GM21447 (cell line): ENCODE measurements at regions not wholly inside any gene's neighbourhood (a gene's known extent, or its start where the extent isn't known, plus 50 kb on each side); places are given as distances from the start of the nearest gene placed in this dataset.

Experiments used
- ATAC-seq: cut with Tn5 transposase; IDR thresholded peaks from one replicate; pipeline ENCODE4 v1.9.1; 2021; ENCODE audit not compliant: unreplicated experiment

- no peak for ATAC-seq
These were observed 189.2 kb upstream of the PODXL start for GRCh38 chr7:131745390-131746248.

GRCh38 chr7:131741446-131741845, 185.0 kb upstream of the PODXL start:
- no peak for ATAC-seq

- no peak for ATAC-seq
These were observed 181.5 kb upstream of the PODXL start for GRCh38 chr7:131737746-131738465.

- no peak for ATAC-seq
These were observed 178.7 kb upstream of the PODXL start for GRCh38 chr7:131735101-131735500.

- no peak for ATAC-seq
These were observed 177.2 kb upstream of the PODXL start for GRCh38 chr7:131733604-131734003.

GRCh38 chr7:131727189-131727588, 170.8 kb upstream of the PODXL start:
- no peak for ATAC-seq

- no peak for ATAC-seq
These were observed 170.3 kb upstream of the PODXL start for GRCh38 chr7:131726686-131727085.

- no peak for ATAC-seq
These were observed 169.6 kb upstream of the PODXL start for GRCh38 chr7:131726031-131726430.

GRCh38 chr7:131724776-131725345, 168.4 kb upstream of the PODXL start:
- ATAC-seq = no peak

- no peak for ATAC-seq
These were observed 167.5 kb upstream of the PODXL start for GRCh38 chr7:131723926-131724325.

GRCh38 chr7:131722371-131722770, 165.9 kb upstream of the PODXL start:
- no peak for ATAC-seq

- ATAC-seq = no peak
These were observed 165.2 kb upstream of the PODXL start for GRCh38 chr7:131721660-131722059.

- no peak for ATAC-seq
These were observed 164.3 kb upstream of the PODXL start for GRCh38 chr7:131720703-131721102.

GRCh38 chr7:131717181-131717580, 160.8 kb upstream of the PODXL start:
- ATAC-seq = no peak

GRCh38 chr7:131699323-131699722, 142.9 kb upstream of the PODXL start:
- no peak for ATAC-seq

GRCh38 chr7:131692131-131692960, 135.9 kb upstream of the PODXL start:
- no peak for ATAC-seq

- no peak for ATAC-seq
These were observed 135.2 kb upstream of the PODXL start for GRCh38 chr7:131691454-131692130.

- ATAC-seq = no peak
These were observed 134.0 kb upstream of the PODXL start for GRCh38 chr7:131690441-131690840.

GRCh38 chr7:131689662-131690234, 133.3 kb upstream of the PODXL start:
- ATAC-seq = no peak
